Dermis blood vessel endothelial cell (primary cell): ENCODE measurements at regions not wholly inside any gene's neighbourhood (a gene's known extent, or its start where the extent isn't known, plus 50 kb on each side); places are given as distances from the start of the nearest gene placed in this dataset.

Experiments used
- DNase-seq: peaks from one replicate; pipeline ENCODE4 v3.0.0; 2010

GRCh38 chr21:27206368-27206982 lies 239.6 kb upstream of the ADAMTS5 start:
- DNase-seq = no peak

- no peak for DNase-seq
Observed at GRCh38 chr21:27202301-27202700, 235.4 kb upstream of the ADAMTS5 start.

- no peak for DNase-seq
Observed at GRCh38 chr21:27201197-27201596, 234.3 kb upstream of the ADAMTS5 start.

GRCh38 chr21:27196651-27197050 lies 229.8 kb upstream of the ADAMTS5 start:
- DNase-seq = no peak

- DNase-seq = no peak
Observed at GRCh38 chr21:27192281-27192949, 225.5 kb upstream of the ADAMTS5 start.

GRCh38 chr21:27190601-27191000 lies 223.7 kb upstream of the ADAMTS5 start:
- no peak for DNase-seq

GRCh38 chr21:27189870-27190269 lies 223.0 kb upstream of the ADAMTS5 start:
- no peak for DNase-seq

- DNase-seq = no peak
Observed at GRCh38 chr21:27173053-27173452, 206.2 kb upstream of the ADAMTS5 start.

- no peak for DNase-seq
Observed at GRCh38 chr21:27171707-27172106, 204.8 kb upstream of the ADAMTS5 start.

- DNase-seq = no peak
Observed at GRCh38 chr21:27168084-27168483, 201.2 kb upstream of the ADAMTS5 start.

- DNase-seq = no peak
Observed at GRCh38 chr21:27164208-27165177, 197.6 kb upstream of the ADAMTS5 start.

GRCh38 chr21:27158967-27159366 lies 192.1 kb upstream of the ADAMTS5 start:
- no peak for DNase-seq

GRCh38 chr21:27157097-27157496 lies 190.2 kb upstream of the ADAMTS5 start:
- no peak for DNase-seq

- no peak for DNase-seq
Observed at GRCh38 chr21:27156666-27157065, 189.8 kb upstream of the ADAMTS5 start.

GRCh38 chr21:27155130-27155500 lies 188.2 kb upstream of the ADAMTS5 start:
- DNase-seq = no peak

- DNase-seq = no peak
Observed at GRCh38 chr21:27154451-27155129, 187.7 kb upstream of the ADAMTS5 start.

GRCh38 chr21:27152996-27153395 lies 186.1 kb upstream of the ADAMTS5 start:
- DNase-seq = no peak

- no peak for DNase-seq
Observed at GRCh38 chr21:27149034-27149433, 182.1 kb upstream of the ADAMTS5 start.

GRCh38 chr21:27146268-27146667 lies 179.4 kb upstream of the ADAMTS5 start:
- no peak for DNase-seq

- DNase-seq = no peak
Observed at GRCh38 chr21:27145134-27145798, 178.4 kb upstream of the ADAMTS5 start.

- no peak for DNase-seq
Observed at GRCh38 chr21:27143476-27143875, 176.6 kb upstream of the ADAMTS5 start.

- DNase-seq = no peak
Observed at GRCh38 chr21:27139526-27139925, 172.6 kb upstream of the ADAMTS5 start.
